AG04449 (cell line): ENCODE measurements at regions not wholly inside any gene's neighbourhood (a gene's known extent, or its start where the extent isn't known, plus 50 kb on each side); places are given as distances from the start of the nearest gene placed in this dataset.

Experiments used
- CTCF ChIA-PET: fragments of 350-600 bp; formaldehyde crosslinking; extraction: SDS; loops from one replicate; lab custom pipeline; 2021; ENCODE audit warnings: antibody characterized with exemption; lab: Yijun Ruan, JAX
- POLR2A ChIA-PET: fragments of 400-600, 350-600 bp; formaldehyde crosslinking; extraction: SDS; loops from one replicate; lab custom pipeline; 2020; ENCODE audit warnings: antibody characterized with exemption, inconsistent platforms; lab: Yijun Ruan, JAX
- DNase-seq: peaks from one replicate; pipeline ENCODE4 v3.0.0-alpha.2; 2010; ENCODE audit warnings: low read depth, low spot score
- H3K4me3 ChIP-seq: 2 replicates; pipeline ENCODE4 v1.5.1; 2011; ENCODE audit warnings: low read depth, mild to moderate bottlenecking, control low read depth, low read length
- CTCF ChIP-seq: IDR thresholded peaks from one replicate; pipeline ENCODE4 v1.5.1; 2011; ENCODE audit warnings: mild to moderate bottlenecking, moderate library complexity, low read length, control low read depth, inconsistent platforms; ENCODE audit not compliant: insufficient read depth; ENCODE audit errors: missing control alignments

GRCh38 chr4:129240816-129241215 is 144.9 kb downstream of the C4orf33 start:
- no peak for TF ChIP-seq CTCF
- no peak overlapping the region for H3K4me3 ChIP-seq
- CTCF ChIA-PET: no interaction called here
- POLR2A ChIA-PET: no interaction called here
- no peak for DNase-seq

GRCh38 chr4:129246145-129246544 is 150.2 kb downstream of the C4orf33 start:
- DNase-seq: no peak
- no peak overlapping the region for H3K4me3 ChIP-seq
- ChIA-PET POLR2A (no interaction called here), CTCF (no interaction called here)
- no peak for TF ChIP-seq CTCF

- no peak for TF ChIP-seq CTCF
- no peak for DNase-seq
- CTCF ChIA-PET: no interaction called here
- H3K4me3 ChIP-seq: no peak overlapping the region
- POLR2A ChIA-PET: no interaction called here
Observed at GRCh38 chr4:129246910-129247461, 151.0 kb downstream of the C4orf33 start.

GRCh38 chr4:129248621-129249020 is 152.7 kb downstream of the C4orf33 start:
- no peak for TF ChIP-seq CTCF
- POLR2A ChIA-PET: no interaction called here
- no peak for DNase-seq
- no peak overlapping the region for H3K4me3 ChIP-seq
- CTCF ChIA-PET: no interaction called here

- ChIA-PET CTCF (no interaction called here), POLR2A (no interaction called here)
- TF ChIP-seq CTCF: no peak
- H3K4me3 ChIP-seq: no peak overlapping the region
- DNase-seq: no peak
Observed at GRCh38 chr4:129254126-129254525, 158.2 kb downstream of the C4orf33 start.

- ChIA-PET POLR2A (no interaction called here), CTCF (no interaction called here)
- DNase-seq: no peak
- no peak overlapping the region for H3K4me3 ChIP-seq
- TF ChIP-seq CTCF: no peak
Observed at GRCh38 chr4:129254526-129254925, 158.6 kb downstream of the C4orf33 start.
